ENCODE measurements at regions not wholly inside any gene's neighbourhood (a gene's known extent, or its start where the extent isn't known, plus 50 kb on each side); places are given as distances from the start of the nearest gene placed in this dataset.

DNA sequence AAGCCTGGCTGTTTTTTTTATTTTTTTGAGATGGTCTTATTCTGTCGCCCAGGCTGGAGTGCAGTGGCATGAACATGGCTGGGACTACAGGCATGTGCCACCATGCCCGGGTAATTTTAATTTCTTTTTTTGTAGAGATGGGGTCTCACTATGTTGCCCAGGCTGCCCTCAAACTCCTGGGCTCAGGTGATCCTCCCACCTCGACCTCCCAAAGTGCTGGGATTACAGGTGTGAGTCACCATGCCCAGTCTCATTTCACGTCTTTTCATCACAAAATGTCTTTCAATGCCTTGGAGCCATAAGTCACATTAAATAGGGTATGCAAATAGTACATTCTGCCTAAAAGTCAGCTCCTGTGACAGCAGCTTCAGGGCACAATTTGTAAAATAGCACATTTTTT, 52.8 kb downstream of the SOX2 start:
- no peak for FAIRE-seq

DNA sequence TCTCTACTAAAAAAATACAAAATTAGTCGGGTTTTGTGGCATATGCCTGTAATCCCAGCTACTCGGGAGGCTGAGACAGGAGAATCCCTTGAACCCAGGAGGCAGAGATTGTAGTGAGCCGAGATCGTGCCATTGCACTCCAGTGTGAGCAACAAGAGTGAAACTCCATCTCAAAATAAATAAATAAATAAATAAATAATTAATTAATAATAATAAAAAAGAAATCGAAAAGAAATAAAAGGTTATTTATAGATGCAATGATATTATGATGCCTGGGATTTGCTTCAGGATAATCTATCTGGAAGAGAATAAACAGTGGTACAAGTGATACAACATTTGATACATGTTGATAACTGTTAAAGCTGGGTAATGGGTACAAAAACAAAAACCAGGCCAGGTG, 58.6 kb downstream of the SOX2 start:
- no peak for FAIRE-seq

DNA sequence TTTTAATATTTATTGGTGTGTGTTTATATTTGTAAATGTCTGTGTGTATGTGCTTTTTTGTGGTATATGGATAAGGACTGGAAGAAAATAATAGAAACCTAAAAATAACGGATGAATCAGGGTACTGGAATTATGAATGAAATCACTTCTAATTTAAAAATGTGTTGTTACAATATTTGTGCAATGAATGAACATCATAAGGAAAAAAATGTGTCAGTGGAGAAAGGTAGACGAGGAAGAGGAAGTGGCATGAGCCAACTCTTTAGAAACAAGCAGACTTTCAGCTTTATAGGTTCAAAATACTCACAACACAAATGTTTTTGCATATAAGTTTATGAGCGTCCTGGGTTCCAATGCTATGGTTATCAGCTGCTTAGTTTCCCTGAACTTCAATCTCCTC, 59.4 kb downstream of the SOX2 start:
- no peak for FAIRE-seq

DNA sequence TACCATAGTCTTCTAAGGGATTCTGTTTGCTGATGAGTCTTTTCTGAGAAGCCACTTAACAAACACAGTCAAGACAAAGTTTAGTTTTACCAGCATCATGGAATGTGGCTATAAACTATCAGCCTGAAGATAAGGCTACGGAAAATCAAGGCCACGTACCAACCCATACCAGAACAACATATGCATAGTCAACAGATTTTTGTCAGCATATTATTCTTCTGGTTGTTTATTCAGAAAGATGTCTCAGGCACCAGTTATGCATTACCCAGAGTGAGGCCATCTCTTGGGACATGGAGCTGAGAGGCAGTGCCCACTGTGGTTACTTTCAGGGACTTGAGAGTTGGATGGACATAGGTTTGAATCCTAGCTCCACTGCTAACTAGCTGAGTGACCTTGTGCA, 60.4 kb downstream of the SOX2 start:
- no peak for FAIRE-seq

DNA sequence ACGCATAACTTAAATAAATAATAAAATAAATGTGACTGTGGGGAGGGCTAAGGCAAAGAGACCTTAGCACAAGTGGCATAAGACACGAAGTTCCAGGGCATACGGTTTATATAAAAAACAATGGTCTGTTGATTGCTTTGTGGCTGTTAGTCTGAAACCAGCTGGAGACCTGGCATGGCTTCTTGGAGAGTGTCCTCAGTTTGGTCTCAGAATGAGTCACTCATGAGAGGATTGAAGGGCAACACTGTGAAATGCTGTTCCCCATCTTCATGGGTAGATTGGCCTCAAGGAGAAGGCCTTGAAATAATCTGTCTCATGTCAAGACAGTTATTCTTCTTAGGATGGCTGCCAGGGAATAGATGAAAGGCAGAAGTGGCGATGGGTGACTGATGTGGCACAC, 62.2 kb downstream of the SOX2 start:
- FAIRE-seq, result no peak

DNA sequence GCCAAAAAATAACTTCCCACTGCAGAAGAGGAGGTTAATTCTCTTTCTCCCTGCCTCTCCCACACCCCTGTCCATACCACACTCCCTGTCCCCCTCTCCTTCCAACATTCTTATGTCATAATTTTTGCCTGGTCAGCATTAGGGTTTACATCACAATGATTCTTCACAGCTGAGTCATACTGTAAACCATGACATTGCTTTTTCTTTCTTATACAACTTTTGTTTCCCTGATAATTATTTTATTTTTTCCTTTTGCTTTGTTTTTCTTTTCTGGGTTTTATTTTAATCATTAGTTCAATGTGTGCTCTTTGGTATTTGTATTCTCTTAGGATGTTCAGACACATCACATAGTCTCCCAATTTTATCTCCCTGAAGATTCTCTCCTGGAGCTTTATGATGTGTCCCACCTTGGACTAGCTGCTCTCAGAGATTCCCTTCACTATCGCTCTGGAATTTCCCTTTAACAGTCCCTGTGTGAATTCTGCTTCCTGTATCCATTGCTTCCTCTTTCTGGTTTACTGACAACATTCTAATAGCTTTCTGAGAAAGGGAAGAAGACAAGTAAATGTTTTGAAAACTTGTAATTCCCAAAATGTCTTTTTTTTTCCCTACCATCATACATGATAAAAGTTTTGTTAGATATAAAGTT, 70.7 kb downstream of the SOX2 start:
- FAIRE-seq, result no peak

DNA sequence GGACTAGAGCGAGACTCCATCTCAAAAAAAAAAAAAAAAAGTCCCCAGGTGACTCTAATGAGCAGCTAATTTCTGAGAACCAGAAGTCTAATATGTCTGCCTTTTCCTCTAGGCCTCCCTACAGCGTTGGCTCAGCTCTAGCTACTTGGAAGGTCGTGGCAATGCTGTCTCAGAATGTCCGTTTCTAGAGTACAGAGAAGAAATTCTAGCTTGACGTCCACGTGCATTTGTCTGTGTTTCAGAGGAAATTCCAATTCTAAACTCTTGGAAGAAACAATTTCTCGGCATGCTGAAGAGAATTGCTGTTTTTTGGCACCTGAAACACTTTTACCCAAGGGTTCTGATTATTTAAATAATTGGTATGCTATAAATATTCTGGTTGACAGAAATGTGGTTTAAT, 78.8 kb downstream of the SOX2 start:
- FAIRE-seq, result no peak

DNA sequence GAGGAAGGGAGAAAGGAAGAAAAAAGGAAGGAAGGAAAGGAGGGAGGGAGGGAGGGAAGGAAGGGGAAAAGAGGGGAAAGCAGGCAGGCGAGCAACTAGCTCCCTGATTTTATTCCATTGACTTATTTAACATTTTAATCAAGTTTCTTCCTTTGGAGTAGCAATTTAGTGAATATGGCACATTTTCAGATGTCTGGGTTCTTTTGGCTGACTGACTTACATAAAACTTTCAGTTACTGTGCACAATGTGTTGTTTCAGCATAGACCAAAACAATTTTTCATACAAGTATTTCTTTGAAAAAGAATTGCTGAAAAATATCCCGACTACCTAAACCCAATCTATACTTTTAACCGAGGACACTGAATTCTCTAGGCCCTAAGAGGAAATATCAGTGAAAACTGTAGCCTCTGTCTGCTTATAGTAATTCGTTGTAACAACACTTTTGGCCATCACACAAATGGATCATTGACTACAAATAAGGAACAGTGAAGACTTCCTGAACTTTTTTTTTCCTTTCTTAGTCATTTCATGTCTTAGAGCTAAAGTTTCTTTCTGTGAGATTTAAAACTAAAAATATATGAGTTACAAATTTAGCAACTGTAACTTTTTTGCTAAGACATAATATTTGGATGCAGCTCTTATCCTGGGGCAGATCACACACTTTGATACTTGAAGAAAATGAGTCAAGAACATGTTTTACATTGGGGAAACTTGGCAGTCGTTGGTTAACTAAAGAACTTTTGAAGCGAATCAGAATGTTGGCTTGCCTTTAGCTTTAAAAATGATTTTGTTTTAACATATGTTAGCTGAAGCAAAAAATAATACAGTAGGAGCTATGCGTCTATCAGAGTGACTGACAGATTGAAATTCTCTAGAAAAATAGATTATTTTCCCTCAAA, 79.6 kb downstream of the SOX2 start:
- no peak for FAIRE-seq

DNA sequence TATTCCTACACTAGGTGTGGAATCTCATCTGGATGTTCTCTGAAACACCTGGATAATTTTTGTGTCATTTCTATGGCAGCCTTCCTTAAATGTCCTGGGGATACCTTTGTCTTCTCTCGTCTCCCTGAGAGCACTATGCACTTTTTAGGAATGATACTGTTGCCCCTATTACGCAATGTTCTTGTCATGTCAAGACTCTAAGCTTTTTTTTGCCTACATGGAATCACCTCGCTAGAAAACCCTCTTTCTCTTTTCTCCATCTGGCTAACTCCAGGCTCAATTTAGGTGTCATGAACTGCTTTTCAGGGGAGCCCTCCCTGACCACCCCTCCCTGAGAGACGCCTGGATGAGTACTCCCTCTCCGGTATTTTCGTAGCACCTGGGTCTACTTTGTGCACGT, 81.3 kb downstream of the SOX2 start:
- no peak for FAIRE-seq

DNA sequence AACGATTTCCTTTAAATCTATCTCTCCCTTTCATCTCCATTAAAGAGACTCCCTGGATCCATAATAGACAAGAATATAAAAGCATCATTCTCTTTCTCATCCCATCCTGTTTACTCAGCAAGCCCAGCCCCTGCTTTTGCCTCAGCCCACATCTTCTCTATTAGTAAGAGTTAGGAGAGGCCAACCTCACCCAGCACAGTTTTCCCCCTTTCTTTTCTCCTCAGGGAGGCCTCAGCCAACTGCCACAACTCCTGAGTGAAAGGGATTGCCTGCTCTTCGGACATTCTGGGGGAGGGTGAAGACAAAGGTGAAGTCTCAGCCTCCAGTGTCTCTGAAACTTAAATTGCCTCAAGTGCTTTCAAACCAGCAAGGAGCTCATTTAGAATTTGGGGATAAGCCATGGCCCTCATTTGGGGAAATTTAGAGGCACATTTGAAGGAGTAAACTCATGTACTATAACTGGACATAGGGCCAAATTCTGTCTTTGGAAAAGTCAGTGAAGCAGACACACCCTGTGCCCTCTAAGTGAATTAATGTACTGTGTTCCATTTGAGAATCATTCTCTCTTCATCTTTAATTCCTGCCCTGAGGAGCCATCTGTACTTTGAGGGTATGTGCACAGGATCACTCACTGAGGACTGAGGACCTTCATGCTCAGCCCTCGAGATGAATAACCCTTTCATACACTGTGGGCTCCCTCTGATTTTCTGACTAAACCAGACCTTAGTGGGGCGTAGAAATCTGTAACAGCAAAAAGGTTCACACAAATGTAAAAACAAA, 82.5 kb downstream of the SOX2 start:
- FAIRE-seq, result no peak

DNA sequence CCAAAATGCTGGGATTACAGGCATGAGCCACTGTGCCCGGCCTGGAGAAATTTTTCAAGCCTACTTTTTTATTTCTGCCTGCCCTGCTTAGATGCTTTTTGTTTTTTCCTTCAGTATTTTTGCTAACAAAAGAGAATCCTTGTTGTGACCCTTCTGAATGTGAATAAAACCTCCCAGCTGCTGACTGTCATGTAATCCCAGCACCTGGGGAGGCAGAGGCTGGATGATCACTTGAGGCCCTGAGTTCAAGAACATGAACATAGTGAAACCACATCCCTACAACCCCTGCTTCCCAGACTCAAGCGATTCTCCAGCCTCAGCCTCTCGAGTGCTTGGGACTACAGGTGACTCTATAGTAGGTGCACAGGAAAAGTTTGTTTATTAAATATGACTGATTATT, 84.9 kb downstream of the SOX2 start:
- no peak for FAIRE-seq

DNA sequence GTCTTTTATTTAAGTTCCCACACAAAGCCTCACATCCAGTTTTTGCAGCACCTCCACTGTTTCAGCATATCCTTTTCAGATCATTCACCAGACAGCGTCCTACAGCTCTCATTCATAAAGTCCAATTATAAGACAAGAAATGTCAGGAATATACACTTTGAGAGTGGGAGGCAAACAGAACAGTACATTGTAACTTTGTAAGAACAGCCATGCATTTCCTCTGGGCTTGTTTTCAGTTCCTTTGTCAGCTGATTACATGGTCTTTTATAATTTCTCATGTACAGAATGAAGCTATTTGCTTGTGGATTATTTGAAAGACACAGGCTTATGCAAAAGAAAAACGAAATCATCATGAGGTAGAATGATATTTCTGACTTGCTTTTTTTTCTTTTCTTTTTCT, 85.7 kb downstream of the SOX2 start:
- FAIRE-seq, result no peak

DNA sequence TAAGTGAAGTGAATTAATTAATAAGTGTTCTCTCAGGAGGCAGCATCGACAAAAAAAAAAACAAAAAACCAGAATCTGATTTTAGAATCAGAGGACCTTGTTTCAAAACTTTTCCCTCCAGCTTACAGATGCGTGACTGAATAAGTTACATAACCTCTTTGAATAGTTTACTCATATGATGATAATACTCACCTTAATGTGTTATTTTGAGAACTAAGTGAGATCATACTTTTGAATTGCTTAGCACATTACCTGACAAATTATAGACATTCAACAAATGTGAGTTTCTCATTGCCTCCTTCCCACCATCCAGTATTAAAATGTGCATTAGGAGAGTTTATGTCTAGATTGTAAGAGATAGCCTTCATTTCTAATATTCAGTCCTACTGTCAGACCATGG, 94.0 kb downstream of the SOX2 start:
- no peak for FAIRE-seq

DNA sequence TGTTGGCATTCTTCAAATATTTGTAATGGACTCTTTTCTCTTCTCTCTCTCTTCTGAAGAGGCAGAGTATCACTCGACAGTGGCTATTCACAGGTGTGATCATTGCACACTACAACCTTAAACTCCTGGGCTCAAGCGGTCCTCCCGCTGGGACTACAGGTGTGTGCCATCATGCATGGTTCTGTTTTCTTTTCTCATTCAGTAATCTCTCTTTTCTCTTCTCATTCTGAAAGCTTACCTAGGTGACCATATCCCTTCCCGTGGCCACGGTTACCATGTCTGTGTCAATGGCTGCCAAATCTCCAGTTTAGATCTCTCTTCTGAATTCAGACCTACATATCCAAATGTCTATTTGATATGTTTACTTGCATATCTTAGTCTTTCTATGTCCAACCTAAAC, 96.3 kb downstream of the SOX2 start:
- FAIRE-seq, result no peak

DNA sequence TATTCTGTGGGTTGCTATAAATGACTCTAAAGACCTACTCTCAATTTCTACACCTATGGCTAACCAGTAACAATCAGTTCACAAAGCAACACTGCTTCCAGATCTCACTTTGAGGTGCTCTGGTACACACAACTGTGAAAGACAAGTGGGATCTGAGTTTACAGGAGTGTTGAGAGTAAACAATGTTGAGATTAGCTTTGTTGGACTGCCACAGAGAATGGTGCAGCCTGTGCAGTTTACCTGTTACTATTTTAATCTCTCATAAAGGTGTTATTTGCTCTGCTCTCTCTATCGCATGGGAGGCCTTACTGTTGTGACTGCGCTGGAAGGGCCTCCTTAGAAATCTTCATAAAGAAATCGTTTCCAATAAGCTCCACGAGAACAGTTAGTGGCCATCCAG, 112.0 kb downstream of the SOX2 start:
- FAIRE-seq, result no peak

DNA sequence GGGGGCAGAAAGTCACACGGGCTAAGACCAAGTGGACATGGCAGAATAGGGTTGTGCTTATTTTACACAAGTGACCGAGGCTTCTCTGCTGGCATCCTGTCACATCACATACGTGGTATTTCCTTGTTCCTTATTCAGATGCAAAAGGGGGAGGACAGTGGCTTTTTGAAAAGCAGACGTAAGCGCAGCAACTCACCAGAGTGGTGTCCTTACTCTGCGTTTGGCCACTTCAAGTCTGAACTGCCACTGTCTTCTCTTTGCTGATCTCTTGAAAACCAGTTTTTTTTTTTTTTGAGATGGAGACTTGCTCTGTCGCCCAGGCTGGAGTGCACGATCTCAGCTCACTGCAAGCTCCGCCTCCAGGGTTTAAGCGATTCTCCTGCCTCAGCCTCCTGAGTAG, 113.2 kb downstream of the SOX2 start:
- FAIRE-seq, result no peak

DNA sequence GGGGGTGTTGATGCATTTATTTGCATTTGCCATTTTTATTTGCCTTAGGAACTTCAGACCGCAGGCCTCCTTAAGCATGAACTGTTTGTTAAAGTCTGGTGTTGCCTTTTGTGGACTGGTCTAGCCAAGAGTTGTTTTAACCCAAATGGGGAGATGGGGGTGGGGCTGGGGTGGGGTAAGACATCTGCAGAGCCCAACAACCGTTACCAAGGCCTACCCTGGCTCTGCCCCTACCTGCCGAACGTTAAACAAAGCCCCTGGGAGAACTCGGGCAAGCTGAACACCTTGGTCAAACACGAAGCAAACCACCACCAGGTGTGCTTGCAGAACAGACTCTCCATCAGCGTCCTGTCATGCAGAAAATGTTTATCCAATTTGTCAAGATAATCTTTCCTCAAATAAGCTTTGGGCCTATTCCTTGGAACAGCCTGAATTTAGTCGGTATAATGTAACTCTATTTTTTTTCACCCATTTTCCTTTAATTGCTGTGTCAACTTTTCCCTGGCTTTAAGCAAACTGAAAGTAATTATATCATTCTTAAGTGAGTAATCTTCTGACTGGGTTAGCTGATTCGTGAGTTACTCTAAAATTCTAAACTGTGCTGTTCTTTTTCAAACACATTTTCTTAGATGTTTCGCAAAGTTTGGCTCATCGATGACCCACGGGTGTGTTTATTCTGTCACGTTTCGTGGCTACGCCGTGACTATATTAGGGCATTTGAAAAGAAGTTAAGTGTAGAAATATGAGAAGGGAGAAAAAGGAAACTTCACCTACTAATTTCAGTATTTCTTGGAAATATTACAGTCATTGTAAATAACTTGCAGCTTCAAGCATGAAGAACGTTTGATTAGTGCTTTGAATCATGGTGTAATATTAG, 127.6 kb downstream of the SOX2 start:
- FAIRE-seq, result no peak

DNA sequence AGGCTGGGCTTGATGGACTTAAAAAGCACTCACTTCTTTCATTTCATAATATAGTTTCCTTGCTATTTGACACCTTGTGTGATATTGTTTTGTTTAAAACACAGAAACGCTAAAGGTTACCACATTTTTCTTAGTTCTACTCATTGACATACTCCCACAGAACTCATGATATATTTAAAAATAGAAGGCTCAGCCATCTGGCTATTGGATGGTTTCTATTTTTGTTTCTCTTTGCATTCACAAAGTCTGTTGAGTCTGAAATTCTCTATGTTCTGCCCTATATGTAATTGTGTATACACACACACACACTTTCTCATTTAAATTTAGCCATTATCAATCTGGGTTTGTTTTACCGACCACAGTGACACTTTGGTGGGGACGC, 128.2 kb downstream of the SOX2 start:
- FAIRE-seq, result no peak

DNA sequence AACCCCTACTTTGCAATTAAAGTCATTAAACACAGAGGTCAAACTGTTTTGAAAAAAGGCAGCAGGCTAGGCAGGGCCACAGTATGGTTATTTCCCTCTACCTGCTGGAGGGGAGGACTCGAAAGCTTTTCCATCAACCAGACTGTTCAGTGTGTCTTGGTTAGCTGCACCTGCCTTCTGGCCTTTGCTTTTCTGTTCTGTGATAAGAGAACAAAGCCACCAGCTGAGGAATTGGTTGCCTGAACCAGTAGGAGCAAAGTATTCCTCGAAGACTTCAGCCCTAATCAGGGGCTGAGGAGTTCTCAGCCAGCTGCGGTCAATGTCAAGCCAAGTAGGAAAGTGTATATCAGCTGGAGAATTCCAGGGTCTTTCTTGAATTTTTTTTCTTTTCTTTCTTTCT, 132.5 kb downstream of the SOX2 start:
- no peak for FAIRE-seq

DNA sequence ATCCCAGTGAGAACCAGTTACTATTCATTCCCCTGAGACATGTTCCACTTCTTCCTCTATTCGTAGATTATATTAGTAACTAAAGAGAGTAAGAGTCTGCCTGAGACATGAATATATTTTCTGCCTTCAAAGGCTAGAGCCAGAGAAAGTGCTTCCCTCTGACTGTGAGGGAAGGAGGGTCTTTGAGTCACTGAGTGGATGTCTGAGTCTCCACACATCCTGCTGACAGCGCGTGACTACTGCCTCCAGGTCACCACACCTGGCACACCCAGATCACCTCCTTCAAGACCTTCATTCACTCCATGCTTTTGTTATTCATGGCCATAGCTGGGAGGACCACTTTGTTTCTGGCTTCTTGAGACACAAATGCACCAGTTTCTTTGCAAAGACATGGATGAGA, 135.6 kb downstream of the SOX2 start:
- FAIRE-seq, result no peak

DNA sequence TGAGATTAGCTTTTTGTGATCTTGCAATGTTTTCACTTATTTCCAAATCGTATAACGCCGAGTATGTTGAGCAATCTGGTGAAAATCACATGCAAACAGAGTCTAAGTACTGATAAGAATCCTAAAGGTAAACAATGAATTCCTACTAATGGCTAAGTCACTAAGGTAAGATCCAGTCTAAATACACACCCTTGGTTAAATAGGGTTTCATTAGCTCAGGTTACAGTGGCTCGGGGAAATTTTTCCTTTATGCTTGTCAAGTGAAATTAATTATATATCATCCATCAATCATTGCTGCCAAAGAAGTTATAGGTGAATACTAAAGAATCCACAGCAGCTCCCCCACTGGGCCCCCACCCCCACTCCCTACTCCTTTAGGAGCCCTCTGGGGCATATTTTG, 139.3 kb downstream of the SOX2 start:
- FAIRE-seq, result no peak

DNA sequence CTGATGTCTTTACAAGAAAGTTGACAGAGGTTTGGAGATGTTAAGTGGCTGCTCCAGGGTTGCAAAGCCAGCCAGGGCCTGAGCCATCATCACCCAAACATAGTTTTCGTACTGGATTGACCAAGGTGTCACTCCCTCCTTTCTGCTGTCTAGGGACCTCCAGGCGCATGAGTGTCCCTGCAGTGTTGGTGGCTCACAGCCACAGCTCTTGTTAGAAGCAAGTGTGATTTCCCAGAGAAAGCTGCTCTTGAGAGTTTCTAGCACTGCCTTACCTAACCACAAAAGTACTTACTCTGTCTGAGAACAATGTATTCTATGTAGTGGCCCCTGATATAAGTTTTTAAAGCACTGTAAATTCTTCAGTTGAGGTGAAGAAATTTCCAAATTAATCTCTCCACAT, 144.1 kb downstream of the SOX2 start:
- FAIRE-seq, result no peak

DNA sequence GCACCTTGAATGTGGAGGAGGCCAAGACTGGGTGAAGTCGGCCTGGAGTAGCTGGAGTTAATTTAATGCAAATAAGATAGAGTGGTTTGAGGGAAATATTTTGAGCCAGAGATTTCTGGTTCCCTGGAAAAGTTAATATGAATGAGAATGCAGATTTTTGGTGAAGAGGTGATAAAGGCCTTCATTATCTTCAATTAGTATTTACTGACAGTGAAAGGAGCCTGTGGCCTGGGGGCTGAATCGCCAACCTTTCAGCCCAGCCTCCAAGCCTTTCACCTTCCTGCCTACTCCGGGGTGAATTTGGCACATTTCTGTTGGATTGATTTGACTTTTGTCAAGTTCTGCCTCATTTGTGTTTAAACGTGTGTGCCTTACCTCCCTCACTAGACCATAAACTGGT, 147.8 kb downstream of the SOX2 start:
- FAIRE-seq, result no peak

All from G401.6 (cell line).